ENCODE measurements at regions not wholly inside any gene's neighbourhood (a gene's known extent, or its start where the extent isn't known, plus 50 kb on each side); places are given as distances from the start of the nearest gene placed in this dataset.

GRCh38 chr15:59953392-59953883 is 50.7 kb upstream of the FOXB1 start:
- intact Hi-C loops (cut with DNase I) = no loop called here
- DNase-seq (ENCODE audit: low spot score) = no peak

- intact Hi-C loops (cut with DNase I) = no loop called here
- DNase-seq (ENCODE audit: low spot score) = no peak
These were observed 51.2 kb upstream of the FOXB1 start for GRCh38 chr15:59952960-59953359.

DNA sequence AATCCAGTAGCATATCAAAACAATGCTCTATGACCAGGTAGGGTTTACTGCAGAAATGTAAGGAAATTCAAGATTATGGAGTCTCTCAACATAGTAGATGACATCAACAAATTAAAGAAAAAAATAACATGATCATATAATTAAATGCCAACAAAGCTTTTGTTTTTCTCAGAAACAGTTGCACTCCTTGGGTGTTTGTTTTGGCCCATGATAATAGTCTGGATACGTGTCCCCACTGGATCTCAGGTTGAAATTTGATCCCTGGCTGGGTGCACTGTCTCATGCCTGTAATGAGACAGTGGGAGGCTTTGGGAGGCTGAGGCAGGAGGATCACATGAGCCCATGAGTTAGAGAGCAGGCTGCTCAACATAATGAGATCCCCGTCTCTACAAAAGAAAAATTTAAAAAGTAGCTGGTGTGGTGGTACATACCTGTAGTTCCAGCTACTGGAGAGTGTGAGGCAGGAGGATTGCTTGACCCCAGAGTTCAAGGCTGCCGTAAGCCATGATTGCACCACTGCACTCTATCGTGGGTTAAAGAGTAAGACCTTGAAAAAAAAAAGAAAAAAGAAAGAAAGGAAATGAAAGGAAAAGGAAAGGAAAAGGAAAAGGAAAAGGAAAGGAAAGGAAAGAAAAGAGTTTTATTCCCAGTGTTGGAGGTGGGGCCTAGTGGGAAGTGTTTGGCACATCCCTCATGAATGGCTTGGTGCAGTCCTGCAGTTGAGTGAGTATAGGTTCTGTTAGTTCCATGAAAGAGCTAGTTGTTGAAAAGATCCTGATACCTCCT is 53.3 kb upstream of the FOXB1 start:
- no peak for DNase-seq (ENCODE audit: low spot score)
- intact Hi-C loops (cut with DNase I) = no loop called here

GRCh38 chr15:59948924-59949613 is 55.0 kb upstream of the FOXB1 start:
- intact Hi-C loops (cut with DNase I) = no loop called here
- DNase-seq (ENCODE audit: low spot score) = no peak

DNA sequence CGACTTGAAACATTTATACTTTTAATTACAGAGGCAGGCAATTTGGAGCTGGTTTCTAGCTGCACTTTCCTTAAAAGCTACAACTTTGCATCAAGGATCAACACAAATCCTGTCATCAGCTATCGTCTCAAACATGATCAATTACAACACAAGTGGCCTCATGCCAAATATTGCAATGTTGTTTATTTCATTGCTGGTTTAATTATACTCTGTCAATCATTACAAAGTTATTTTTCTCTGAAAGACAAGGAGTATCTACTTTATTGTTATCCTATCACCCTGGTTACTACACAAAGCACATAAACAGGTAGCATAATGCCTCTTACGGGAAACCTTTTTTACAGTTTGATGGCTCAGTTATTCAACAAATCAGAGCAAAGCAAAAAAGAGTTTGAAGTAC is 58.0 kb upstream of the FOXB1 start:
- DNase-seq (ENCODE audit: low spot score) = no peak
- intact Hi-C loops (cut with DNase I) = no loop called here

GRCh38 chr15:59945036-59945435 is 59.1 kb upstream of the FOXB1 start:
- no peak for DNase-seq (ENCODE audit: low spot score)
- intact Hi-C loops (cut with DNase I) = no loop called here

- intact Hi-C loops (cut with DNase I) = loop anchor here in 1 of 2 donors (5.0 kb wide), 1 partner anchor 86 kb away; no protein-coding TSS in a partner anchor
- no peak for DNase-seq (ENCODE audit: low spot score)
These were observed 62.5 kb upstream of the FOXB1 start for GRCh38 chr15:59941612-59942011.

DNA sequence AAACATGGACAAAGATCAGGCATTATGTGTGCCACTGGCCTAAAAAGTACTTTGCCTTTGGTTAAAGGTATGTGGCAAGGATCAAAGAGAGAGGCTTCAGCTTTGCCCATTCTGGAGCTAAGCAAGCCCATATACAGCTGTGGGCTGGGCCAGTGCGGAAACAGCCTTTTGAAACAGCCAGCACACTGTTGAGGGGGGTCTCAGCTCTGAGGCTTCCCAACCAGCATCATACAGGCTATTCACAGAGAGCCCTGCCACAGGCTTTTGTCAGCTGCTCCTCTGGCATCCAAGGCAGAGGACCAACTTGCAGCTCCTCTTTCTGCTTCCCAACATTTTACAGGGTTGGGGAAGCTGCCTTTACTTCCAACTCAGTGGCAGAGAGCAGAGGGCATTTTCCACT is 63.2 kb upstream of the FOXB1 start:
- DNase-seq (ENCODE audit: low spot score) = no peak
- intact Hi-C loops (cut with DNase I) = loop anchor here in 1 of 2 donors (5.0 kb wide), 1 partner anchor 86 kb away; no protein-coding TSS in a partner anchor

GRCh38 chr15:59940456-59940855 is 63.7 kb upstream of the FOXB1 start:
- intact Hi-C loops (cut with DNase I) = loop anchor here in 1 of 2 donors (5.0 kb wide), 1 partner anchor 87 kb away; no protein-coding TSS in a partner anchor
- DNase-seq (ENCODE audit: low spot score) = no peak

DNA sequence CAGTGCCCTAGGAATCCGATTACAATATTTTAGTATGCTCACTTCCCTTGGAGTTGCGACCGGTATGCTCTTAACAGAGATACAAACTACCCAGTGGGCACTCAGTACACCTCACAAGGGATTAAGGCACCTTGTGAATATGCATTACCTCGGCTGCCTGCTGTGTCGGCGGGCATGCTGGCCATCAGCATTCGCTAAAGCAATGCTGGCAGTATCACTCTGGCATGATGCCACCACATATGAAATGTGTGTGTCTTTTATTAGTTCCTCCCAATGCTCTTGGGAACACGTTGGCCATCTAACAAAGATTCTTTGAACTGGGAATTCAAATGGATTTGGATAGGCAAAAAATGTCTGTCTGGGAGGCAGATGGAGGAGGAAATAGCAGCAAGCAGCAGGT is 67.4 kb upstream of the FOXB1 start:
- no peak for DNase-seq (ENCODE audit: low spot score)
- intact Hi-C loops (cut with DNase I) = no loop called here

DNA sequence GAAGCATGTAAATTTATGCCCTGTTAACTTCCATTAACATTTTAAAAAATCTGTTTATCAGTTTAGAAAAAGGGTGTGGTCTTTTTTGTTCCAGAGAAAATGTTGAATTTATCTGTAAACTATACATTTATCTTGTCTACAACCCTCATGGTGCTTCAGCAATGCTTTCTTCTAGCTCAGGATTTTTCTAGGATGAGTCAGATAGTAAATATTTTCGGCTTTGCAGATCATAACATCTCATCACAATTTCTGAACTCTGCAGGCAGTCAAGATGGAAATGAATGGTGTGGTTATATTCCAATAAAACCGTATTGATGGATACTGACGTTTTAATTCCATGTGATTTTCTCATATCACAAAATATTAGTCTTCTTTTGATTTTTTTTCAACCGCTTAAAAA is 70.5 kb upstream of the FOXB1 start:
- intact Hi-C loops (cut with DNase I) = no loop called here
- DNase-seq (ENCODE audit: low spot score) = no peak

GRCh38 chr15:59931646-59932261 is 72.4 kb upstream of the FOXB1 start:
- DNase-seq (ENCODE audit: low spot score) = no peak
- intact Hi-C loops (cut with DNase I) = no loop called here

GRCh38 chr15:59924812-59925522 is 79.1 kb upstream of the FOXB1 start:
- intact Hi-C loops (cut with DNase I) = no loop called here
- no peak for DNase-seq (ENCODE audit: low spot score)

DNA sequence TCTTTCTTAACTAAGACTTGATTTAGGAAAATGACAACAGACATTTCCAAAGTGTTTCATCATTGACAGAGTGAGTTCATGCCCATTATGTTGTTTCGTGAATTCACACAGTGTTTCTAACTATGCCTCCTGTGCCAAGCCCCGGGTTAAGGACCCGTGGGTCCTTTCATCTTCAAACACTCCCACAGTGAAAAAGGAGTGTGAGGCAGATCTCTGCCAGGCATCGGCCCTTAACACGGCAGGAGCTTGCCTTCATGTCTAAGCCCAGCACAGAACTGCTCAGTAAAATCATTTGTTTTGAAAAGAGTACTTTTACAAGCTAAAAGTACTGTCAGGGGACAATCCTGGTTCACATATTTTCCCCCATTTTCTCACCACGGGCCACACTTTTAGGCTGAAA is 80.0 kb upstream of the FOXB1 start:
- intact Hi-C loops (cut with DNase I) = no loop called here
- no peak for DNase-seq (ENCODE audit: low spot score)

DNA sequence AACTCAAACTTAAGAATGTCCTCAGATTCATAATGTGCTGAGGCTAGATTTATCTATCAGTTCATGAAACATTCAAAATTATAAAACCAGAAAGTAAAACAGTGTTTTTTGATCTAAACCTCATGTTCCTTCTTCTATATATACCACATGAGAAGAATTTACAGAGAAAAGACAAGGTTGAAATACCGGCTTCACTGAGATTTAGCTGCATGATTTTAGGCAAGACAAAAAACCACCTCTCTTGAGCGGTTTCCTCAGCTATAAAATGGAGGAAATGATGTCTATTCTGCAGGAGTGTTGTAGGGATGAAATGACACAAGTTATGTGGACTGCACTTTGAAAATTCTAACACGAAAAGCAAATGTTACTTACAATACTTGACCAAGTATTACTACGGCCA is 80.6 kb upstream of the FOXB1 start:
- DNase-seq (ENCODE audit: low spot score) = no peak
- intact Hi-C loops (cut with DNase I) = no loop called here

- DNase-seq (ENCODE audit: low spot score) = no peak
- intact Hi-C loops (cut with DNase I) = no loop called here
These were observed 84.8 kb upstream of the FOXB1 start for GRCh38 chr15:59918994-59919951.

GRCh38 chr15:59917504-59918157 is 86.5 kb upstream of the FOXB1 start:
- intact Hi-C loops (cut with DNase I) = no loop called here
- DNase-seq (ENCODE audit: low spot score) = no peak

- intact Hi-C loops (cut with DNase I) = no loop called here
- no peak for DNase-seq (ENCODE audit: low spot score)
These were observed 98.1 kb upstream of the FOXB1 start for GRCh38 chr15:59906046-59906445.

Measured in posterior vena cava (tissue), 2 donors.